GM21390 (cell line): ENCODE measurements at regions not wholly inside any gene's neighbourhood (a gene's known extent, or its start where the extent isn't known, plus 50 kb on each side); places are given as distances from the start of the nearest gene placed in this dataset.

Experiments used
- ATAC-seq: cut with Tn5 transposase; IDR thresholded peaks from one replicate; pipeline ENCODE4 v1.9.1; 2021; ENCODE audit not compliant: unreplicated experiment

- ATAC-seq = no peak
Measured at GRCh38 chr14:101474563-101475455, 86.5 kb upstream of the DIO3 start.

- ATAC-seq = no peak
Measured at GRCh38 chr14:101475456-101476257, 85.6 kb upstream of the DIO3 start.

- ATAC-seq = no peak
Measured at GRCh38 chr14:101476258-101476915, 84.9 kb upstream of the DIO3 start.

GRCh38 chr14:101476916-101477553 lies 84.3 kb upstream of the DIO3 start:
- ATAC-seq = no peak

- no peak for ATAC-seq
Measured at GRCh38 chr14:101477648-101478047, 83.6 kb upstream of the DIO3 start.

GRCh38 chr14:101478096-101478495 lies 83.2 kb upstream of the DIO3 start:
- ATAC-seq = no peak

GRCh38 chr14:101478796-101479410 lies 82.4 kb upstream of the DIO3 start:
- ATAC-seq = no peak

- ATAC-seq = no peak
Measured at GRCh38 chr14:101480022-101480746, 81.1 kb upstream of the DIO3 start.

- no peak for ATAC-seq
Measured at GRCh38 chr14:101480747-101481530, 80.4 kb upstream of the DIO3 start.

- no peak for ATAC-seq
Measured at GRCh38 chr14:101481557-101481956, 79.7 kb upstream of the DIO3 start.

GRCh38 chr14:101482066-101482465 lies 79.2 kb upstream of the DIO3 start:
- no peak for ATAC-seq

GRCh38 chr14:101483829-101484228 lies 77.5 kb upstream of the DIO3 start:
- ATAC-seq = no peak

GRCh38 chr14:101489092-101489760 lies 72.1 kb upstream of the DIO3 start:
- ATAC-seq = no peak

- no peak for ATAC-seq
Measured at GRCh38 chr14:101490771-101491170, 70.5 kb upstream of the DIO3 start.

GRCh38 chr14:101491841-101492240 lies 69.5 kb upstream of the DIO3 start:
- ATAC-seq = no peak

GRCh38 chr14:101492716-101493115 lies 68.6 kb upstream of the DIO3 start:
- ATAC-seq = no peak

- no peak for ATAC-seq
Measured at GRCh38 chr14:101494826-101495225, 66.5 kb upstream of the DIO3 start.

- no peak for ATAC-seq
Measured at GRCh38 chr14:101495284-101495683, 66.0 kb upstream of the DIO3 start.
